NCI-H1694 treated with DMSO at 0.1 percent for 48 hours (cell line): ENCODE measurements at regions not wholly inside any gene's neighbourhood (a gene's known extent, or its start where the extent isn't known, plus 50 kb on each side); places are given as distances from the start of the nearest gene placed in this dataset.
"Not testable (repeated sequence)": the region's sequence is repeated elsewhere in the genome, so short reads cannot be mapped to it uniquely, and the experiment has no call there.

ENCODE experiments used
- DNase-seq: peaks from one replicate; lab custom pipeline; 2025; lab: John Stamatoyannopoulos, UW

- no peak for DNase-seq
These were observed 532.0 kb downstream of the RWDD3 start for GRCh38 chr1:95766036-95766435.

DNA sequence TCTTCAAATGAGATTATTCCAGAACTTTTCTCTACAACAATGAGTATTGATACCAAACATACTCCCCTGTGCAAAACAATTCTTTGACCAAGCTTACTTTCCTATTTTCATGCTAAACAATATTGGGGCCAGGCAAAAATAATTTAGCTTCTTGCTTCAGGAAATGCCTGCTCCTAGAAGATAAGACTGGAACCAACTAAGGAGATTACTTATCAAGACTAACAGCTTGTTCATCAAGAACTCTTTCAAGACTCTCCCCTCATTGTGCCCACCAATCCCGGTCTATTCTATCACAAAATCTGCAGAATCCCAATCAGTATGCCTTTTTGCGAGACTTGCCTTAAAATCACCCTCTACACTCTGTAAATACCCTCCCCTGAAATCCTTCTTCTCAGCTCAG is 536.6 kb downstream of the RWDD3 start:
- DNase-seq = no peak

DNA sequence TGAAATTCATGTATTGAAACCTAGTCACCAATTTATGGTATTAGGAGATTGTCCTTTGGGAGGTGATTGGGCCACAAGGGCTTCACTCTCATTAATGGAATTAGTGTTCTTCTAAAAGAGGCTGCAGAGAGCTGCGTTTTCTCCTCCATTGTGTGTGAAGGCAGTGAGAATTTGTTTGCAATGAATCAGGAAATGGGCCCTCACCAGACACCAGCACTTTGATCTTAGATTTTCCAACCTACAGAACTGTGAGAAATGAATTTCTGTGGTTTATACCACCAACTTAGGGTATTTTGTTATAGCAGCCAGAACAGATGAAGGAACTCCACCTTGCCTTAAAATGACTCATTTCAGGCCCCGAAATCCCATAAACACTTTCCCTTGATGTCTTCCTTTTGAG is 544.2 kb downstream of the RWDD3 start:
- DNase-seq = no peak

DNA sequence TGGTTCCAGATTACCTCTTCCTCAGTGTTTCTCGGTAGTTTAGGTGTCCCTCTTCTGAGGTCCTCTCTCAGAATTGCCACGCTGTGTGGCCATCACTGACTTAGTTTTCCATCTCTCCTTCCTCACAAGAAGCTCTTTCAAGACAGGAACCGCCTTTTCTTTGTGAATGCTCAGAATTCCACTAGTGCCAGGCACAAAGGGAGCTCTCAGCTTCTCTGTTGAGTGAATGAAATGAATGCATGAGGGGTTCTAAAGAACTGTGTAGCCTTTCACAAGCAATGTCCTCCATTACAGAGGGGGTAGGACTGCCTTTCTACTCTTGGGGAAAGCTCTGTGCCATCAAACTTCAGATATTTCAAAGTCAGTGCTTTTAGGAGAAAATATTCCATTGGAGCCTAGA is 546.8 kb downstream of the RWDD3 start:
- DNase-seq = no peak

GRCh38 chr1:95790136-95790535 is 556.1 kb downstream of the RWDD3 start:
- no peak for DNase-seq

GRCh38 chr1:95793893-95794292 is 559.9 kb downstream of the RWDD3 start:
- DNase-seq = peak; percentile 7

GRCh38 chr1:95797761-95798160 is 563.8 kb downstream of the RWDD3 start:
- not testable (repeated sequence) for DNase-seq

DNA sequence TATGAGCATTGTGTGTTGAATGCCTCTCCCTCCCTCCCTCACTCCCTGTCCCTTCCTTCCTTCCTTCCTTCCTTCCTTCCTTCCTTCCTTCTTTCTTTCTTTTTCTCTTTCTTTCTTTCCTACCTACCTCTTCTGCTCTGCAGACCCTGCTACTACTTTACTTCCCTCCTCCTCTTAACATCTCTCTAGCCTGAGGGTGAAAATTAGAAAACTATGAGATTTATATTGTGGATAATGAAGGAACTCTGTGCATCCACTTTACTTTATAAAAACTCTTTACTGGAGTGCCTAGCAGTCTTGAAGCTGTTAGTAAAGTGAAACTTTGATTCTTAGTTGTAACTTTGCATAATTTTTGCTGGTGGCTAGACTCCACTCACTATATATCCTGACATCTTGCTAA is 572.2 kb downstream of the RWDD3 start:
- DNase-seq = no peak

DNA sequence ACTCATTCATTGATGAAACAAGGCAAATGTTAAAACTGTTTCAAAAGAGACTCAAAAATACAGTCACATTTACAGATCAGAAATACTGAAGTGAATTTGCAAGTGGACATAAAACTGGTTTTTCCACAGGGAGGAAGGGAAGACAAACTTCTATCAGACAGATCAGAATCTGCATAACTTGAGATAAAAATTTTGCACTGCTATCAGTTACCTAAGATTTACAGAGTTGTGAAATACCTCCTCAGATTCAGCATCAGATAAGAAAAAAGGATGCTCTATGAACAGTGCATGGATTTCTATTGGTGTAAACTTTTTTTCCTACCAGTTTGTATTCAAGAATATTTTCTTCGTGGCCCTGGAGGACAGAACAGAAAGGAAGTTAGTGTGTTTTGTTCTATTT is 575.4 kb downstream of the RWDD3 start:
- no peak for DNase-seq

DNA sequence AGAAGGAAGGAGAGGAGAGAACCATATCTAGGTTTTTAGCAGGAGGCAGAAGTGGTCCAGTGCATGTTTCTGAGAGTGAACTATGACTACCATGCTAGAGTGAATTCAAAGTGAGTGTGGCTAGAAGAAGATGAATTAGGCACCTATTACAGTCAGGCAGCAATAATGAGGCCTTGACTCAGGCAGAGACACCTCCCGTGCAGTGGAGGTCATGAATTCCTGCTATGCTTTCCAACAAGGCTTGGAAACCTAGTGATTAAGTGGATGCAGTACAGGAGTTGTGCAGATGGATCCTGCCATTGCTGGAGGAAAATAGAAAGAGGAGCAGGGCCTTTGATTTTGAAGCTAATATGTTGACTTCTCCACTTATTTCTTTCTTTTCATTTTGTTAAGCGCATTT is 581.5 kb downstream of the RWDD3 start:
- no peak for DNase-seq

DNA sequence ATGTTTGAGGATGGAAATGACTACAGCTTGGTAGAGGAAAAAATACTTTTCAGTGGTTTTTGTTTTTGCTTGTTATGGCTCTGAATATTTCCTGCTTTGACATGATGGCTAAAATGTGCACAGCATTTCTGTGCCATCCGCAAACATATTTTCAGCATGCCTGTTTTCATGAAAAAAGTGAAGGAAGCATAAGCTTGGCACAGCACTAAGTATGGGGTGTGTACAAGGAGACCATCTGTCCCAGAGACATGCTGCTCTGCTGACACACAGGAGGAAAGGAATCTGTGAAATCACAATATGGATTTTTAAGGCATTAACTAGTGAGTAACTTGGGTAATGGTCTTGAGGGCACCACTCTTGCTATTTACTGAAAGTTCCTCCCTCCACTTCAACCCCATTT is 595.5 kb downstream of the RWDD3 start:
- DNase-seq = peak; percentile 92

DNA sequence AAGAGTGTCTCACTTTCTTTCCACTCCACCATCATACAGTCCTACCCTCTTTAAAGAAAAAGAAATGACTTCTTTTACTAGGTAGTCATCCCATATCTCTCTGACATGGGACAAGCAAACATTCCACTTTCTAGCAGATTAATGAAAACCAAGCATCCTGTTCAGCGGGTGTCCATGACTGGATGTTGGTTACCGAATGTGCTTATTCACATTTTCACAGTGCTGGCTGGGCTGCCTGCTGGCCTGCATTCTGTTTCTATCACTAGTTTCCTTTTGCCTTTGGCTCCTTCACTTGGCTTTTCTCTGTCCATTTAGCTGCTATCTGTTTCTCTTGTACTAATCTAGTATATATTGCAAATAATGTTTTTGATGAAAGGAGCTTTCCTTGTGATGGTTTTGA is 598.4 kb downstream of the RWDD3 start:
- no peak for DNase-seq

DNA sequence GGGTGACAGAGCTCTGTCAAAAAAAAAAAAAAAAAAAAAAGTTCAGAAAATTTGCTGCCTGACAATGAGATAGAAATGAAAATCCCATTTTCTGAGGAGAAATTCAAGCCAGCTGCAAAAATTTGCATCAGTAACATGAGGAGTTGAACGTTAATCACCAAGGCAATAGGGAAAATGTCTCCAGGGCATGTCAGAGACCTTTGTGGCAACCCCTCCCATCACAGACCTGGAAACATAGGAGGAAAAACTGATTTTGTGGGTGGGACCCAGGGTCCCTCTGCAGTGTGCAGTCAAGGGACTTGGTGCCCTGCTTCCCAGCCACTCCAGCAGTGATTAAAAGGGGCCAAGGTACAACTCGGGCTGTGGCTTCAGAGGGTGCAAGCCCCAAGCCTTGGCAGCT is 615.4 kb downstream of the RWDD3 start:
- no peak for DNase-seq

- DNase-seq = no peak
These were observed 616.2 kb downstream of the RWDD3 start for GRCh38 chr1:95850165-95850649.

DNA sequence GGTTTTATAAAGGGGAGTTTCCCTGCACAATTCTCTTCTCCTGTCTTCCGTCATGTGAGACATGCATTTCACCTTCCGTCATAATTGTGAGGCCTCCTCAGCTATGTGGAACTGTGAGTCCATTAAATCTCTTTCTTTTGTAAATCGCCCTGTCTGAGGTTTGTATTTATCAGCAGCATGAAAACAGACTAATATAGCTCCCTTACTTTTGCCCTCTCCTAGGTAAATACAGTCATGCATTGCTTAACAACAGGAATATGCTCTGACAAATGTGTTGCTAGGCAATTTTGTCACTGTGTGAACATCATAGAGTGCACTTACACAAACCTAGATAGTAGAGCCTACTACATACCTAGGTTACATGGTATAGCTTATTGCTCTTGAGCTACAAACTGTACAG is 616.8 kb downstream of the RWDD3 start:
- DNase-seq = no peak

DNA sequence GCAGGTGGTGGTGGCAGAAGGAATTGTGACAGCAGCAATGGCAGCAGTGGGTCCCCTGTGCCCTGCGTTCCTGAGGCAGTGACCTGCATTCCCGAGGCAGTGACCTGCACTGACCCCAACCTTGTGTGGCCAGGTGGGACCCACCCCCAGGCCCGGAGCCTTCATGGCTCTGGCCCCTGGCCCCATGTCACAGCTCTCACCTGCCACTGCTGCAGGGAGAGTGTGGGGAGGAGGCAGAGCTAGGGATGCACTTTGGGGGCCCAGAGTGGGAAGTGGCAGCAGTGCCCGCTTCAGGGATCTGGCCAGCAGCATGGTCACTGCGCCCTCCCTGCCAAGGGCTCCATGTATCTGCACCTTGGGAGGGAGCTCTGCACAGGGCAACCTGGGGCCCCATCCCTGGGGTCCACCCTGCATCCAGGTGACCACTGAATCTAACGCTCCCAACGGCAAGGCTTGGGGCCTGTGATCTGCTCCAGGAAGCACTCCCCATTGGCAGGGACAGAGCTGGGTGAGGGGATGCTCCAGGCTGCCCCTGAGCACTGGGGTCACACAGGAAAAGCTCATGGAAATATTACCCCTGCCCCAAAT is 618.6 kb downstream of the RWDD3 start:
- no peak for DNase-seq

DNA sequence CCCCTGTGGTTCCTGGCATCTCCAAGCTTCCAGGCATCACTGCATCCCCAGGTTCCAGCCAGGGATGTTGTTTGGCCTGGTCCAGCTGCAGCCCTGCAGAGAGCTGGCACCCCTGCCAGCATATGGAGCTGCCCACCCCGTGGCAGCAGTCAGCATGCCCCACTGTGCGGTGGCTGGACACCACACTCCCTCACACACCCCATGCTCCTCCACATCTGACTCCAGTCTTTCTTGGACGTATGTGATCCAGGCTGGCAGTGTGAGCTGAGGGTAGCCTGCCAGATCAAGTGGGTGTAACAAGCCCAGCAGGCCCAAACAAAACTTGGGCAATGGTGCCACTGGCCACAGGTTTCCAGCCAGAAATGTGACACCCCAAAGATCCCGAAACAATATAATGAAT is 620.4 kb downstream of the RWDD3 start:
- no peak for DNase-seq

DNA sequence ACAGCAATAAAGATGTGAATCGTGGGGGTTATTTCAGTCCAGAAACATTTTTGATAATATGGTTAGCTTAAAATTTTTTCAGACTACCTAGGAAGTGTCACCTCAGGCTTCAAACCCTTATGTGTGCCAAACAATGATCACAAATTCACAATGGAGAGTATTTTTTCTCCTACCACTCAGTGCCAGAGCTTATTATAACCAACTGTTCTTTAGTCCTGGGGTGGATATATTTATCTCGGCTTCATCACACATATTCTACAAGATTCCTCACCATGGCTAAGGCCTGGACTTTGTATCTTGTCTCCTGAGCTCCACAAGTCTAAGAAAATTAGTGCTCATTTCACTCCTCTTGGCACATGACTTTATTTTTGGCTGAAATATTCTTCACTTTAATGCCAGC is 629.1 kb downstream of the RWDD3 start:
- no peak for DNase-seq

GRCh38 chr1:95865769-95866168 is 631.8 kb downstream of the RWDD3 start:
- DNase-seq = no peak

DNA sequence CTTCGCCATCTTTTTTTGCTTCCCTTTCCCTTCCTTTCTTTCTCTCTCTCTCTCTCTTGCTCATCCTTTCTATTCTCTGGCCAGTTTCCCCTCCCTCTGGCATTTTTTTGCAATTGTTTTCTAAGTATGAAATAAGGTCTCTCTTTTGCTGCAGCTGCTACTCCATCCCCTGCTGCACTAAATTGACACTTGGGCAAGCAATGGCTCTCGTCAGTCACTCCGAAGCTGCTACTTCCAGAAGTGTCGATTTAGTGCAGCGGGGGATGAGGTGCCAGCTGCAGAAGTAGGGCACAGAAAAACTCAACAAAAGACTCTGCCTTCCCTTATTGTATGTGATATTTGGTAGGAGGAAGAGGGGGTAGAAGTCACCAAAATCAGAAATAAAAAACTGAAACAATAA is 642.3 kb downstream of the RWDD3 start:
- DNase-seq = no peak

GRCh38 chr1:95879498-95880050 is 645.6 kb downstream of the RWDD3 start:
- no peak for DNase-seq

- peak; percentile 85 for DNase-seq
These were observed 655.0 kb downstream of the RWDD3 start for GRCh38 chr1:95888941-95889390.

GRCh38 chr1:95889400-95889799 is 655.4 kb downstream of the RWDD3 start:
- no peak for DNase-seq

GRCh38 chr1:95893921-95894320 is 659.9 kb downstream of the RWDD3 start:
- no peak for DNase-seq
